PC-3 (cell line): ENCODE measurements at regions not wholly inside any gene's neighbourhood (a gene's known extent, or its start where the extent isn't known, plus 50 kb on each side); places are given as distances from the start of the nearest gene placed in this dataset.
"Not testable (repeated sequence)": the region's sequence is repeated elsewhere in the genome, so short reads cannot be mapped to it uniquely, and the experiment has no call there.

Source experiments
- ATAC-seq: fragments of 200-7000 bp; cut with Tn5 transposase; 2 replicates; pipeline ENCODE4 v1.9.1; 2020; ENCODE audit warnings: mild to moderate bottlenecking, moderate library complexity
- BruUV-seq: library from RNA; stranded (reverse); fragments of 400-500 nt; replicated peaks from 2 replicates; lab custom pipeline; 2021; lab: Mats Ljungman, UMichigan
- CTCF ChIA-PET: fragments of 300-600 bp; sonication (Branson Sonifier 250); formaldehyde crosslinking; loops from one replicate; lab custom pipeline; 2022; ENCODE audit warnings: antibody characterized with exemption; lab: Charles Lee
- POLR2A ChIA-PET: fragments of 300-600 bp; sonication (Branson Sonifier 250); formaldehyde crosslinking; loops from one replicate; lab custom pipeline; 2022; ENCODE audit warnings: antibody characterized with exemption; ENCODE audit not compliant: unreplicated experiment; lab: Charles Lee
- DNase-seq: peaks from one replicate; pipeline ENCODE4 v3.0.0-alpha.2; 2015
- H2AFZ ChIP-seq: fragments of 300-600 bp; sonication (generic); 2 replicates; pipeline ENCODE4 v1.6.0; 2016; ENCODE audit warnings: antibody characterized with exemption, low read length
- H3F3A ChIP-seq: fragments of 300-600 bp; sonication (generic); one replicate; pipeline ENCODE4 v1.6.0; 2017; ENCODE audit warnings: antibody characterized with exemption, low read length, control low read depth, mild to moderate bottlenecking; ENCODE audit not compliant: unreplicated experiment
- H3K27ac ChIP-seq: fragments of 300-600 bp; sonication (generic); 2 replicates; pipeline ENCODE4 v1.5.1; 2016; ENCODE audit warnings: mild to moderate bottlenecking, low read length
- H3K27me3 ChIP-seq: fragments of 300-600 bp; sonication (generic); 2 replicates; pipeline ENCODE4 v1.6.1; 2016; ENCODE audit warnings: low read length, mixed read lengths
- H3K36me3 ChIP-seq: fragments of 300-600 bp; sonication (generic); 2 replicates; pipeline ENCODE4 v1.6.1; 2016; ENCODE audit warnings: low read depth, mixed run types, low read length, mixed read lengths
- H3K4me1 ChIP-seq: fragments of 300-600 bp; sonication (generic); 2 replicates; pipeline ENCODE4 v1.5.1; 2016; ENCODE audit warnings: low read length; ENCODE audit not compliant: insufficient read depth
- H3K4me2 ChIP-seq: fragments of 300-600 bp; sonication (generic); 2 replicates; pipeline ENCODE4 v1.6.0; 2016; ENCODE audit warnings: low read length
- H3K4me3 ChIP-seq: fragments of 300-600 bp; sonication (generic); 2 replicates; pipeline ENCODE4 v1.5.1; 2016; ENCODE audit warnings: mild to moderate bottlenecking, low read length, mixed read lengths
- H3K79me2 ChIP-seq: fragments of 300-600 bp; sonication (generic); 2 replicates; pipeline ENCODE4 v1.6.1; 2017; ENCODE audit warnings: low read length, mixed read lengths
- H3K9ac ChIP-seq: fragments of 300-600 bp; sonication (generic); 2 replicates; pipeline ENCODE4 v1.6.0; 2016; ENCODE audit warnings: mild to moderate bottlenecking, low read length
- H3K9me2 ChIP-seq: fragments of 300-600 bp; sonication (generic); replicated peaks from 2 replicates; pipeline ENCODE4 v1.6.1; 2016; ENCODE audit warnings: mixed run types, low read length, mixed read lengths
- H3K9me3 ChIP-seq: fragments of 300-600 bp; sonication (generic); 2 replicates; pipeline ENCODE4 v1.6.1; 2016; ENCODE audit warnings: low read length, mixed read lengths
- H4K20me1 ChIP-seq: fragments of 300-600 bp; sonication (generic); 2 replicates; pipeline ENCODE4 v1.6.1; 2016; ENCODE audit warnings: low read length, mixed read lengths
- EZH2 ChIP-seq: fragments of 300-600 bp; sonication (generic); IDR thresholded peaks from one replicate; pipeline ENCODE4 v1.6.1; 2017; ENCODE audit warnings: antibody characterized with exemption, mild to moderate bottlenecking, low read length; ENCODE audit not compliant: unreplicated experiment
- EZH2phosphoT487 ChIP-seq: fragments of 300-600 bp; sonication (generic); IDR thresholded peaks from 2 replicates; pipeline ENCODE4 v1.6.1; 2018; ENCODE audit warnings: mild to moderate bottlenecking, antibody characterized with exemption, low read length, borderline replicate concordance
- intact Hi-C: fragments of 100-400 bp; cut with micrococcal nuclease; formaldehyde crosslinking; loops from 2 replicates; pipeline ENCODE4 v1.9.0; 2023
- TF ChIP-seq, protein P1 (sequence below): fragments of 300-600 bp; sonication (generic); conservative IDR thresholded peaks from 2 replicates; pipeline ENCODE4 v1.5.1; 2017; ENCODE audit warnings: antibody characterized with exemption, low read depth, mild to moderate bottlenecking, low read length

DNA sequence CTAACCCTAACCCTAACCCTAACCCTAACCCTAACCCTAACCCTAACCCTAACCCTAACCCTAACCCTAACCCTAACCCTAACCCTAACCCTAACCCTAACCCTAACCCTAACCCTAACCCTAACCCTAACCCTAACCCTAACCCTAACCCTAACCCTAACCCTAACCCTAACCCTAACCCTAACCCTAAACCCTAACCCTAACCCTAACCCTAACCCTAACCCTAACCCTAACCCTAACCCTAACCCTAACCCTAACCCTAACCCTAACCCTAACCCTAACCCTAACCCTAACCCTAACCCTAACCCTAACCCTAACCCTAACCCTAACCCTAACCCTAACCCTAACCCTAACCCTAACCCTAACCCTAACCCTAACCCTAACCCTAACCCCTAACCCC is 80.6 kb upstream of the PLEKHG4B start:
- H3K9ac ChIP-seq, CTCF ChIA-PET, H3K4me2 ChIP-seq, H3K79me2 ChIP-seq, DNase-seq, H3F3A ChIP-seq, H4K20me1 ChIP-seq, POLR2A ChIA-PET, H3K36me3 ChIP-seq, BruUV-seq, H3K27me3 ChIP-seq, H3K9me3 ChIP-seq, H3K27ac ChIP-seq, H3K4me1 ChIP-seq, ATAC-seq, H2AFZ ChIP-seq, H3K9me2 ChIP-seq, intact Hi-C loops, H3K4me3 ChIP-seq: not testable (repeated sequence)

DNA sequence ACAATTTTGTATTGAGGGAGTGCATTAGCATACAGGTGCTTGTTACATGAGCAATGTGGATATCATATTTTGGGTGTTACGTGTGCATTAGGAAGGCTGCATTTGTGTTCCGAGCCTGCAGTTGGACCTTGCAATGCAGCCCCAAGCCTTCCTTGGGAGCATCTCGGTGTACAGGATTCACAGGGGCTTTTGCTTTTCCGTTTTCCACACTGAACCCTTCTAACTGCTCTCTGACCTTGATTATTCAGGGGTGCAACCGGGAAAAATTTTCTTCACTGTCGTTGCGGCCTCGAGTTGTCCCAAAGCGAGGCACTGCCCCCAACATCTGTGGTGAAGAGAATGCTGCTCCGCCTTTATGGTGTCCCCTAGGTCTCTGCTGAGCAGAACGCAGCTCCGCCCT is 80.1 kb upstream of the PLEKHG4B start:
- DNase-seq (peak; percentile 52), ATAC-seq (no peak)
- Histone ChIP-seq H4K20me1 (no peaks in the 10 kb centered on the region), H2AFZ (no peak overlapping the region), H3K79me2 (no peaks in the 10 kb centered on the region), H3K4me1 (no peaks in the 10 kb centered on the region), H3K27ac (no peak overlapping the region), H3F3A (no peaks in the 10 kb centered on the region), H3K9ac (no peak overlapping the region), H3K27me3 (no peaks in the 10 kb centered on the region), H3K9me2 (no peaks in the 10 kb centered on the region), H3K36me3 (no peaks in the 10 kb centered on the region), H3K4me3 (no peak overlapping the region), H3K4me2 (no peak overlapping the region), H3K9me3 (no peaks in the 10 kb centered on the region)
- ChIA-PET CTCF (no interaction called here), POLR2A (no interaction called here)
- intact Hi-C loops: no loop called here
- no TSS peak for BruUV-seq
- no peak for TF ChIP-seq EZH2
- no peak for TF ChIP-seq EZH2phosphoT487
- TF ChIP-seq, protein P1, sequence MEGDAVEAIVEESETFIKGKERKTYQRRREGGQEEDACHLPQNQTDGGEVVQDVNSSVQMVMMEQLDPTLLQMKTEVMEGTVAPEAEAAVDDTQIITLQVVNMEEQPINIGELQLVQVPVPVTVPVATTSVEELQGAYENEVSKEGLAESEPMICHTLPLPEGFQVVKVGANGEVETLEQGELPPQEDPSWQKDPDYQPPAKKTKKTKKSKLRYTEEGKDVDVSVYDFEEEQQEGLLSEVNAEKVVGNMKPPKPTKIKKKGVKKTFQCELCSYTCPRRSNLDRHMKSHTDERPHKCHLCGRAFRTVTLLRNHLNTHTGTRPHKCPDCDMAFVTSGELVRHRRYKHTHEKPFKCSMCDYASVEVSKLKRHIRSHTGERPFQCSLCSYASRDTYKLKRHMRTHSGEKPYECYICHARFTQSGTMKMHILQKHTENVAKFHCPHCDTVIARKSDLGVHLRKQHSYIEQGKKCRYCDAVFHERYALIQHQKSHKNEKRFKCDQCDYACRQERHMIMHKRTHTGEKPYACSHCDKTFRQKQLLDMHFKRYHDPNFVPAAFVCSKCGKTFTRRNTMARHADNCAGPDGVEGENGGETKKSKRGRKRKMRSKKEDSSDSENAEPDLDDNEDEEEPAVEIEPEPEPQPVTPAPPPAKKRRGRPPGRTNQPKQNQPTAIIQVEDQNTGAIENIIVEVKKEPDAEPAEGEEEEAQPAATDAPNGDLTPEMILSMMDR: no peak

DNA sequence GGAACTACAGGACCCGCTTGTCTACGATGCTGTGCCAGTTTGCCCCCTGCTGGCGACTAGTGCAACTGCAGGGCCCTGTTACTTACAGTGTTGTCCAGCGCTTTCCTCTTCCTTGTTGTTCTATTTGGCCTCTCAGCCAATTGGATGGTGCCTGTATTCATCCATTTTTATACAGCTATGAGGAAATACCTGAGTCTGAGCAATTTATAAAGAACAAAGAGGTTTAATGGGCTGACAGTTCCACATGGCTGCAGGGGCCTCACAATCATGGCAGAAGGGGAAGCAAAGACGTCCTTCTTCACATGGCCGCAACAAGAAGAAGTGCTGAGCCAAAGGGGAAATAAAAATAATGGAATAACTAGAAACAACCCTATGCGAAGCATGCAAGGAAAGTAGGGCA is 78.7 kb upstream of the PLEKHG4B start:
- ChIA-PET CTCF (no interaction called here), POLR2A (no interaction called here)
- Histone ChIP-seq H3K9ac (no peak overlapping the region), H3K27ac (no peak overlapping the region), H4K20me1 (no peaks in the 10 kb centered on the region), H3K4me1 (no peaks in the 10 kb centered on the region), H3F3A (no peaks in the 10 kb centered on the region), H3K9me3 (no peaks in the 10 kb centered on the region), H3K27me3 (no peaks in the 10 kb centered on the region), H3K36me3 (no peaks in the 10 kb centered on the region), H3K79me2 (no peaks in the 10 kb centered on the region), H3K9me2 (no peaks in the 10 kb centered on the region), H3K4me2 (no peak overlapping the region), H2AFZ (no peak overlapping the region), H3K4me3 (no peak overlapping the region)
- BruUV-seq: no TSS peak
- ATAC-seq (no peak), DNase-seq (no peak)
- intact Hi-C loops: no loop called here
- TF ChIP-seq, protein P1: no peak
- TF ChIP-seq EZH2phosphoT487 (no peak), EZH2 (no peak)

DNA sequence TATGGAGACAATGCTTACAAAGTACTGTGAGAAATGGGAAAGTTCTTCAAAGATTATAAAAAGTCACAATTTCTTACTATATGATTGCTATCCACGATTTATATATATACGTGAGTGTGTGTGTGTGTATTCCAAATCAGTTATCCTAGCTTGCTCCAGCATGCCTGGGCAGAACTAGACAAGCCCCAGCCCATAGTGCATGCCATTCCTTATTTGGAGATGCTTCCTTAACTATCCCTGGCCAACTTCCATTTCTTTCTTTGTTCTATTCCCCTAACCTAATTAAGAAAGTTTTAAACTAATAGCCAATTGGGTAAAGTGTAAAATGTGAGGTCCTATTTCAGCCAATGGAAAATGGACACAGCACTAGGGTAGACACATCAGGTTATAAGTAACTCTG is 77.3 kb upstream of the PLEKHG4B start:
- H3K9me2 ChIP-seq, H3K79me2 ChIP-seq, H3K9ac ChIP-seq, CTCF ChIA-PET, H4K20me1 ChIP-seq, ATAC-seq, H3K4me2 ChIP-seq, H3K27me3 ChIP-seq, intact Hi-C loops, H3K36me3 ChIP-seq, H3K27ac ChIP-seq, H3K4me3 ChIP-seq, H3K9me3 ChIP-seq, DNase-seq, BruUV-seq, H3F3A ChIP-seq, POLR2A ChIA-PET, H2AFZ ChIP-seq, H3K4me1 ChIP-seq: not testable (repeated sequence)

DNA sequence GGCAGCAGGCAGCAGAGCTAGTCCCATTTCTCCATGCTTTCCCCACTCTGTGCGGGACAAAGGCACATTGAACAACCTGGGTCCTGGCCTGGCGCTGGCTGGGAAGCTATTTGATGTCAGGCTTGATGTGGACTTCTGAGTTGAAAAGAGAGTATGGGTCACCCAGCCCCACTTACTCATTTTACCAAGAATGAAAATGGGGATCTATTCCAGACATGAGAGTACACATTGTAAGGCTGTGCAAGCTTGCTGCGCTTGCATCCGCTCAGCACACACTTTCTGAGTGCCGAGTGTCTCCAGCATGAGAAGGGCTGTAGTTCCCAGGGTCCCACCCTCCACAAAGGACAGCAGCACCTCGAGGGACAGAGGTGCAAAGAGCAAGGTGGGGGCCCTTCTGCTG is 71.7 kb upstream of the PLEKHG4B start:
- H3K9ac ChIP-seq, H3K4me1 ChIP-seq, H3K27me3 ChIP-seq, H3K9me3 ChIP-seq, H2AFZ ChIP-seq, H3K36me3 ChIP-seq, H3K79me2 ChIP-seq, H3K27ac ChIP-seq, H3K4me2 ChIP-seq, H3F3A ChIP-seq, H3K9me2 ChIP-seq, DNase-seq, H4K20me1 ChIP-seq, BruUV-seq, POLR2A ChIA-PET, ATAC-seq, intact Hi-C loops, CTCF ChIA-PET, H3K4me3 ChIP-seq: not testable (repeated sequence)
